ENCODE measurements at regions not wholly inside any gene's neighbourhood (a gene's known extent, or its start where the extent isn't known, plus 50 kb on each side); places are given as distances from the start of the nearest gene placed in this dataset.

- no peak for TF ChIP-seq CTCF (conservative IDR thresholded peaks at IDR 0.05; ENCODE audit: low read depth, low read length)
- H3K4me3 ChIP-seq (ENCODE audit: low read depth, low read length), result no peak overlapping the region
- DNase-seq (ENCODE audit: low read depth), result no peak
Measured at GRCh38 chrX:143935601-143936000, 51.7 kb downstream of the UBE2NL start.

GRCh38 chrX:143940119-143940518 lies 56.2 kb downstream of the UBE2NL start:
- no peak for DNase-seq (ENCODE audit: low read depth)
- no peak overlapping the region for H3K4me3 ChIP-seq (ENCODE audit: low read depth, low read length)
- no peak for TF ChIP-seq CTCF (conservative IDR thresholded peaks at IDR 0.05; ENCODE audit: low read depth, low read length)

- H3K4me3 ChIP-seq (ENCODE audit: low read depth, low read length), result no peak overlapping the region
- no peak for TF ChIP-seq CTCF (conservative IDR thresholded peaks at IDR 0.05; ENCODE audit: low read depth, low read length)
- no peak for DNase-seq (ENCODE audit: low read depth)
Measured at GRCh38 chrX:143945171-143945570, 61.3 kb downstream of the UBE2NL start.

GRCh38 chrX:143964549-143964948 lies 80.7 kb downstream of the UBE2NL start:
- no peak for TF ChIP-seq CTCF (conservative IDR thresholded peaks at IDR 0.05; ENCODE audit: low read depth, low read length)
- DNase-seq (ENCODE audit: low read depth), result no peak
- H3K4me3 ChIP-seq (ENCODE audit: low read depth, low read length), result no peak overlapping the region

GRCh38 chrX:143988356-143988755 lies 104.5 kb downstream of the UBE2NL start:
- TF ChIP-seq CTCF (conservative IDR thresholded peaks at IDR 0.05; ENCODE audit: low read depth, low read length), result peak; percentile 14
- no peak overlapping the region for H3K4me3 ChIP-seq (ENCODE audit: low read depth, low read length)
- DNase-seq (ENCODE audit: low read depth), result no peak

- no peak overlapping the region for H3K4me3 ChIP-seq (ENCODE audit: low read depth, low read length)
- DNase-seq (ENCODE audit: low read depth), result peak; percentile 44
- TF ChIP-seq CTCF (conservative IDR thresholded peaks at IDR 0.05; ENCODE audit: low read depth, low read length), result no peak
Measured at GRCh38 chrX:143994206-143994605, 110.3 kb downstream of the UBE2NL start.

- H3K4me3 ChIP-seq (ENCODE audit: low read depth, low read length), result no peak overlapping the region
- DNase-seq (ENCODE audit: low read depth), result no peak
- TF ChIP-seq CTCF (conservative IDR thresholded peaks at IDR 0.05; ENCODE audit: low read depth, low read length), result no peak
Measured at GRCh38 chrX:143998261-143998660, 114.4 kb downstream of the UBE2NL start.

Data from epithelial cell of proximal tubule (primary cell).